Inferior parietal cortex (tissue), 1 donor: ENCODE measurements at regions not wholly inside any gene's neighbourhood (a gene's known extent, or its start where the extent isn't known, plus 50 kb on each side); places are given as distances from the start of the nearest gene placed in this dataset.
"Not testable (repeated sequence)": the region's sequence is repeated elsewhere in the genome, so short reads cannot be mapped to it uniquely, and the experiment has no call there.

Experiments
- DNase-seq: peaks from one replicate; pipeline ENCODE4 v3.0.0-alpha.2; 2016; ENCODE audit errors: extremely low spot score

DNA sequence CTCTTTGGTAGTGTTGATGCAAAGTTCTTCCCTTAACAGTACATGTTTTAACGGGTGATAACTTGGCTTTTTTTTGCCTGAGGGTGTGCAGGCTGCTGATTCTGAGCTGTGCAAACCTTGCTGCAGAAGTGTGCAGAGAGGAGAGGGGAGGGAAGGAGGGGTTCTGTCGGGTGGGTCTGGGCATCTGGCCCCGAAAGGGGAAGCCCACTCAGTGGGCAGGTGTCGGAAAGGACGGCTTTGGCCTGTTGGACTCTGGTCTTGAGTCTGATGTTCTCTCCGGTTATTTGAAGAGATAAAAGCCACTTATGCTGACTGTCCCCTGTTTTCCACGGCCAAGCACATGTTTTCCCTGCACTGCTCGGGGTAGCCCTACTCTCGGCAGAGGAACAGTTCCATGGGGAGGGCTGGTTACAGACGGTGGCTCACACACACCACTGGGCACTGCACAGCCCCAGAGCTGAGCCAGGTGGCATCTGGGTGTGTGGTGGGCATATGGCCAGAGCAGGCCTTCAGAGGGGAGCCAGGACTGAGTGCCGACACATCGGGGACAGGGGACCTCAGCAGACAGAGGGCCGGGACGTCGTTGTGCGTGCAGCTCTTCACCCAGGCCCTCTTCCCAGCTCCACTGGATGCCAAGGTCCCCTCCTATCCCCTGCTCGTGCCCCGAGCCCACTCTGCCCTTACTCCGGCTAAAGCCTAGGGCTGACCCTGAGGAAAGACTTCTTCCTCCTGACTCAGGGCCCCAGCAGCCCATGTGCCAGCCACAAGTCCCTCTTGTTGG lies 93.2 kb downstream of the TEX29 start:
- no peak for DNase-seq

- DNase-seq, result no peak
These were observed 93.9 kb downstream of the TEX29 start for GRCh38 chr13:111414341-111414740.

DNA sequence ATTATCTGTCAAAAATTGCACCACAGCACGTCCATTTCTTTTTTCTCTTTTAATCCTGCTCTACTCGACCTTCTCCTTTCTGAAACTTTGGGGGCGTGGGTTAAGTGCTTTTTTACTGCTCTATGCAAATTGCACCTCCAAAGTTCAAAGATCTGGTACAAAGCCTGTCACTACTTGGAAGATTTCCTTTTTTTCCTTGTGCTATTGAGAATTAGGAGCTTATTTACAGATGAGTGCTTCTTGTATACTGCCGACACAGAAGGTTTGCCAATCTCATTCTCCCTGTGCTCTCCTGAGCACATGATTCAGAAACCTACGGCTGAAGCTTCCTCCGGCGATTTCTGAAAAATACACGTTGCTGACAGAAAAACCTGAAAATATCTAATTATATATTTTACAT lies 94.8 kb downstream of the TEX29 start:
- no peak for DNase-seq

- no peak for DNase-seq
These were observed 95.3 kb downstream of the TEX29 start for GRCh38 chr13:111415765-111416164.

- DNase-seq, result no peak
These were observed 97.7 kb downstream of the TEX29 start for GRCh38 chr13:111418101-111418500.

DNA sequence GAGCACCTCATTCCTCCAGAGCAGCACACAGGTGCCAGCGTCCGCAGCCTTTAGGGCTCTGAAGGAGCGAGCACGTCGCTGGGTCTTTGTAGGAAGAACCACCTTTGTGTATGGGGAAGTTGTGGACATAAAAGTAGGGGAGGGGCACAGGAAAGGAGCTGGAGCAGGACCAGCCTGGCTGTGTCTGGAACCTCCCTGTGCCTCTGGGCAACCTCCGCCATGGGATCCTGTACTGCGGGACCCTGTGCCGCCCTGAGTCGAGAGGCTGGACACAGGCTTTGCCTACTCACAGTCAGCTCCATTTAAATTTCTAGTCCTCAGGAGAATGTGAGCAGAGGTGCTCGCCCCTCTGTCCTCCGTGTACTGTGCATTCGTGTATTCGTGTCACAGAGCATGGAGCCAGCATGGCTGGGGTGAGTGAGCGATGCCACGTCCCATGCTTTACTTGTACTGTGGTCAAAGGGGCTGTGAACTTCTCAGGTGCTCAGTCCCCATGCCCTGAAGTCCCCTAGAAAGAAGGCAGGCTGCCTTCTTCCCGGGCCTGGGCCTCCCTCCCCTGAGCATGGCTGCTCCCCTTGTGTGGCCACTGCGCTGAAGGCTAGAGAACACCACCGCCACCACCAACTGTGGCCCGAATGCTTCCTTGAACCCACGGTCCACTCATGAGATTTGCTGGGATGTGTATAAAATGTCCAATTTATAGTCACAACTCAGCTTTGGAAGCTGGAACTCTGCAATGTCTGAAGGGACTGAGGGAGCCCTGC lies 99.9 kb downstream of the TEX29 start:
- no peak for DNase-seq

GRCh38 chr13:111421216-111421615 lies 100.8 kb downstream of the TEX29 start:
- DNase-seq, result no peak

DNA sequence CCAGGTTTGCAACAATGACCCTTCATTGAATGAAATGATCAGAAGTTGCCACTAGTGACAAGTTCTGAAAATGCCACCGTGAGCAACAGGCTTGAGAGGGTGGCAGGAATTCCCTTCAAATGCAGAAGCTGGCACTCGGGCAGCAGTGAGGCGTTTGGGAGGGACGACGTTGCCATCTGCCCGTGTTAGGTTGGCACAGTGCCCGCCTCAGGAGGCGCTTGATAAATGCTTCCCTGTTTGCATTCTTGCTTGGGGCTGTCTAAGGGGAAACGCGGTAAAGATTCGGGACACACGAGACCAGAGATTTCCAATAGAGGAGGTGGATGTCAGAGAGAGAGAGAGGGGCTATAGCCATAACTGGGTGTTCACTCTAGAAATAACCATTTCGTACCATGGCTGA lies 101.9 kb downstream of the TEX29 start:
- no peak for DNase-seq

- no peak for DNase-seq
These were observed 102.8 kb downstream of the TEX29 start for GRCh38 chr13:111423168-111423785.

DNA sequence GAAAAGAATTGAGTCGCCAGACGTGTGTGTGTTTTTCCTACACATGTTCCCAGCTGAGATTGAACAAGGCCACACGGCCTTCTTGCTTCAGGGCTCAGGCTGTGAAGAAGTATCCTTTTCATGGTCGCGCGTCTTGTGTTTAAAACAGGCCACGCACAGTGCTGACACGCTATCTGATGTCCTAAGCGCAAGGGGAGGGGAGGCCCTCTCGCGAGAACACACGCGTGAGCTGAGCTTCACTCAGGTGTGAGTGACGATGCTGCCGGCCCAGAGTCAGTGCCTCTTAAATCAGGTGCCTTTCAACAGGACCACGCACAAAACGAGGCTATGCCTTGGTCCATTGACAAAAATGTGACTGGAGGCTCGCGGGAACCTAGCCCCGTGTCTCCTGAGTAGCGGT lies 103.7 kb downstream of the TEX29 start:
- no peak for DNase-seq

- DNase-seq, result no peak
These were observed 104.9 kb downstream of the TEX29 start for GRCh38 chr13:111425326-111425725.

DNA sequence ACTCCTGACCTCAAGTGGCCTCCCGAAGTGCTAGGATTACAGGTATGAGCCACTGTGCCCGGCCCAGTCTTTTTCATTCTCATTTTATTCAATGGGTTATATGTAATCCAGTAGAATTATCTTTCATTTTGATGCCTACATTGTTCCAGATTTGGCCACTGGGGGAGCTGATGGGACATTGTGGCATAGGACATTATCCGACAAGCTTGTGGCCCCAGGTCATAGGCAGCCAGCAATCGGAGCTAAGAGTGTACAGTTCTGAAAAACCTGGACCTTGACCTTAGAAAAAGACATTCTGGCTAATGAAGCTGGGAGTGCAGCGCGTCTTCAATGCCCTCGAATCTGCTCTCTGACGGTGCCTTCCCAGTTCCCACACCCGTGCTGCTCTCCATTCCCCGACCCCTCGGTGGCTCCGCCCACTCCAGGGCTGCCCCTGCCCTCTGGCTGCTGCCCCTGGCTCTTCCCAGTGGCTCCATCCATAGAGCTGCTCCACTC lies 108.7 kb downstream of the TEX29 start:
- peak; percentile 66 for DNase-seq

DNA sequence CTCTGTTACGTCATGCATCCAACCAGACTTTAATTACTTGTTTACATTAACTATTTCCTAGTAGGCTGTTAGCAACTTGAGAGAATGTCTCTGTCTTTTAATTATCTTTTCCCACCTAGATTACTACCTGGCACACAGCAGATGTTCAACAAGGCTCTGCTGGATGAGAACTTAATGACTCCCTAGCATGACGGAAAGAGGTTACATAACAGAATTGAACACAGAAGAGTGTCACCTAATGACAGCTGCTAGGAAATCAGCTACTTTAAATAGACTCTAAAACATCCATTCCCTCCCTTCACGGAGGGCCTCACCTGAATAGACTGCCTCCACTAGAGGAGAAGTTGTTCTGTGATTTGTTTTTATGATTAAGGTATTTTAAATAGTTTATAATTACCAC lies 110.8 kb downstream of the TEX29 start:
- no peak for DNase-seq

DNA sequence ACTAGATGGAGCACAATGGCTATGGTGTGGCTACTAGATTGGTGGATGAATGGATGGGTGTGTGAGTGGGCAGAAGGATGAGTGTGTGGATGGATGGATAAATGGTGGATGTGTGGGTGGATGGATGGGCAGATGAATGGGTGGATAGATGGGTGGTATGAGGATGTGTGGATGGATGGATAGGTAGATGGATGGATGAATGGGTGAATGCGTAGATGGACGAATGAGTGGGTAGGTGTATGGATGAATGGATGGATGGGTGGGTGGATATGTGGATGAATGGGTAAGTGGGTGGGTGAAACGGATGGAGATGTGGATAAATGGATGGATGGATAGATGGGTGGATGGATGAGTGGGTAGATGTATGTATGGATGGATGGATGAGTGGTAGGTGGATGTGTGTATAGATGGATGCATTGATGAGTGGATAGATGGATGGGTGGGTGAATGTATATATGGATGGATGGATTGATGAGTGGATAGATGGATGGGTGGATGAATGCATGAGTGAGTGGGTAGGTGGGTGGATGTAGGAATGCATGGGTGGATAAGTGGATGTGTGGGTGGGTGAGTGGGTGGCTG lies 114.2 kb downstream of the TEX29 start:
- DNase-seq, result no peak

GRCh38 chr13:111436446-111436845 lies 116.0 kb downstream of the TEX29 start:
- DNase-seq, result no peak

DNA sequence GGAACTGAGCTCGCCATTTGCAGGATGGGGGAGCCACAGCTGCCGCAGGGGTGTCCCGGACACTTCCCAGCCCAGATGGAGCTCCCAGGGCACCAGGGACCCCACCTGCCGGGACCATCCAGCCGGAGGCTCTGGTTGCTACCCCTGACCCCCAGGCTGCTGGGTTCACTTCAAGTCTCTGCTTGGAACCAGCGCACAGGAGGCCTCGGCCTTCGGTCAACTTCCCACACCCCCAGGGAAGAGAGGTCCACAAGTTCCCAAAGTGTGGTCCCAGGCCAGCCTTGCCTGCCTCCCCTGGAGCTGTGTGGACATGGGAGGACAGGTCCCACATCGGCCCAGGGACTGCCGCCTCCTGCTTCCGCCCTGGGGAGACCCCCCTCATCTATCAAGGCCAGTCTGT lies 117.0 kb downstream of the TEX29 start:
- no peak for DNase-seq

- no peak for DNase-seq
These were observed 117.6 kb downstream of the TEX29 start for GRCh38 chr13:111437856-111438547.

GRCh38 chr13:111440492-111440891 lies 120.0 kb downstream of the TEX29 start:
- not testable (repeated sequence) for DNase-seq

DNA sequence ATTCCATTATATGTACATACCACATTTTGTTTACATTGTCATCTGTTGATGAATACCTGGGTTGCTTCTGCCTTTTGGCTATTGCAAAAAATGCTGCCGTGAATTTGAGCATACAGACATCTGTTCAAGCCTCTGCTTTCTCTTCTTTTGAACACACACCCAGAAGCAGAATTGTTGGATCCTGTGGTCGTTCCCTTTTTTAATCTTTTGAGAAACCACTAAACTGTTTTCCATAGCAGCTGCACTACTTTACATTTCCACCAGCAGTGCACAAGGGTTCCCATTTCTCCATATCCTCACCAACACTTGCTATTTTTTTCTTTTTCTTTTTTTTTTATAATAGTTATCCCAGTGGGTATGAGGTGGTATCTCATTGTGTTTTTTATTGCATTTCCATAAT lies 123.5 kb downstream of the TEX29 start:
- DNase-seq, result no peak

GRCh38 chr13:111448504-111448903 lies 128.1 kb downstream of the TEX29 start:
- DNase-seq, result no peak

GRCh38 chr13:111449041-111449440 lies 128.6 kb downstream of the TEX29 start:
- peak; percentile 24 for DNase-seq

- no peak for DNase-seq
These were observed 131.0 kb downstream of the TEX29 start for GRCh38 chr13:111451402-111451801.
